Spinal cord (tissue), 9 donors: ENCODE measurements at regions not wholly inside any gene's neighbourhood (a gene's known extent, or its start where the extent isn't known, plus 50 kb on each side); places are given as distances from the start of the nearest gene placed in this dataset.
A peak's percentile ranks its signal among the peaks of the same experiment; 100 is the strongest.

Experiments
- DNase-seq, 6 donors: peaks; one replicate each; pipeline versions ENCODE4 v3.0.0 to v3.0.0-alpha.2; 2013 to 2015; ENCODE audit warnings: low spot score in 6 of 6, low read depth in 4 of 6
- H3K27ac ChIP-seq: one replicate; pipeline ENCODE4 v1.5.1; 2013; ENCODE audit warnings: low read depth, low read length, control low read depth
- H3K27me3 ChIP-seq: one replicate; pipeline ENCODE4 v1.6.1; 2013; ENCODE audit warnings: low read length; ENCODE audit not compliant: control insufficient read depth, insufficient read depth
- H3K36me3 ChIP-seq: one replicate; pipeline ENCODE4 v1.6.1; 2013; ENCODE audit warnings: low read length; ENCODE audit not compliant: control insufficient read depth, insufficient read depth
- H3K4me1 ChIP-seq: one replicate; pipeline ENCODE4 v1.6.1; 2013; ENCODE audit warnings: low read length; ENCODE audit not compliant: control insufficient read depth, insufficient read depth
- H3K4me3 ChIP-seq: one replicate; pipeline ENCODE4 v1.5.1; 2013; ENCODE audit warnings: low read depth, low read length, control low read depth
- H3K9me3 ChIP-seq: one replicate; pipeline ENCODE4 v1.6.1; 2013; ENCODE audit warnings: low read length; ENCODE audit not compliant: control insufficient read depth, insufficient read depth
- WGBS: methylation state at CpG from one replicate; pipeline ENCODE4 v1.1.5; 2013; ENCODE audit warnings: missing lambda C conversion rate; ENCODE audit not compliant: insufficient coverage; 5-methylcytosine and 5-hydroxymethylcytosine counted together
- donor health status: healthy.

DNA sequence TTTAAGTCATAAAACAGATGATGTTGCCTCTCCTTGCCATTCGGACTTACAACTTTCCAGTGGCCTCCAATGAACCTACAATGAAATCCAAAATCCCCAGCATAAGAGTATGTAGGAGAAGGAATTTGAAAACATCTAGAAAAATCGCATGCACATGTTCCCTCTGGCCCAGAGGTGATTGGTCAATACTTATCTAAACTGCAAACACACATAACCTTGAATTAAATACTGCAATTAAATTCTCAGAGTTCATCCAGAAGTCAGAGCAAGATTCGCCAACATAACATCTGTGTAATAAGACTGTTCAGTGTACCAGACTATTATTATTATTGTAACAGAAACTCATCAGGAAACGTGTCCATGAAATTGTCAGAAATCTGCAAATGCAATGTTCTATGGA lies 82.2 kb upstream of the USP29 start:
- H3K27me3 ChIP-seq, result no peaks in the 10 kb centered on the region
- no peak for DNase-seq
- no peak overlapping the region for H3K4me3 ChIP-seq
- no peaks in the 10 kb centered on the region for H3K36me3 ChIP-seq
- 43% methylated on average over 1 of the region's 4 CpGs for WGBS
- peaks cover 5% of the 10 kb centered on the region for H3K4me1 ChIP-seq
- no peak overlapping the region for H3K27ac ChIP-seq
- H3K9me3 ChIP-seq, result no peaks in the 10 kb centered on the region

DNA sequence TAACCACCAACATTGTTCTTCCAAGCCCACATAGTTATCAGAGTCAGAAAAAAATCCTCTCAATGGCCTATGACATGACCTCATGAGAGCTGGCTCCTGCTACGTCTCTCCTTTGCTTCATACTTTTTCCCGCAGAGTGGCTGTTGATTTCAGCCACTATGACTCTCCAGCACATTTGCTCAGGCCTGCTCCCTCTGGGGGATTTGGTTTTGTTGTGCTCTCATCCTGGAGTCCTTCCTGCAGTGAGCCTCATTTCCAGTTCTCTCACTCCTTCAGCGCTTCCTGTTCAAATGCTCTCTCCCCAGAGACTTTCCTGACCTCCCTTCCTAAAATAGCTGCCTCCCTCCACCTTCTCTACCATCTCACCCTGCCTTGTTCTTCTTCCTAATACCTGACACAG lies 72.0 kb upstream of the USP29 start:
- DNase-seq, result no peak
- H3K9me3 ChIP-seq, result no peaks in the 10 kb centered on the region
- H3K36me3 ChIP-seq, result no peaks in the 10 kb centered on the region
- no peaks in the 10 kb centered on the region for H3K27me3 ChIP-seq
- no peak overlapping the region for H3K27ac ChIP-seq
- WGBS, result 76% methylated on average over 2 of the region's 3 CpGs
- no peak overlapping the region for H3K4me3 ChIP-seq
- peaks cover 6% of the 10 kb centered on the region for H3K4me1 ChIP-seq

DNA sequence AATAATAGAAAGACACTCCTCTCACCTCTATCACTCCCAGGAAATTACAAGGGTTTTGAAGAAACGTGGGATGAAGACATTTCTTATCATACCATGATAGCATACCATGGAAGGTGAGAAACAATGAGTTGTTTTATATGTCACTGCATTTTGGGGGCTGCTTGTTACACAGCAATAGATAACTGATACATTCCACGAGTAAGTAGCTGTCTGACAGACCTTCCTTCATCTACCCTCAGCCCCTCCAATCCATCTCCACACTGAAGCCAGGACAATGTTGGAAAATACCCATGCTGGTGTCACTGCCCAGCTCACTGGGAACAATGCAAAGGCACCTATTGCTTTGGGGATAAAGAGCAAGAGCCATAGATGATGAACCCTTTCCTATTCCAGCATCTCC lies 68.9 kb upstream of the USP29 start:
- no CpG with 5 or more reads among the region's 2 CpGs for WGBS
- Histone ChIP-seq H3K36me3 (no peaks in the 10 kb centered on the region), H3K27ac (no peak overlapping the region), H3K27me3 (no peaks in the 10 kb centered on the region), H3K9me3 (no peaks in the 10 kb centered on the region), H3K4me3 (no peak overlapping the region), H3K4me1 (peaks cover 6% of the 10 kb centered on the region)
- no peak for DNase-seq

DNA sequence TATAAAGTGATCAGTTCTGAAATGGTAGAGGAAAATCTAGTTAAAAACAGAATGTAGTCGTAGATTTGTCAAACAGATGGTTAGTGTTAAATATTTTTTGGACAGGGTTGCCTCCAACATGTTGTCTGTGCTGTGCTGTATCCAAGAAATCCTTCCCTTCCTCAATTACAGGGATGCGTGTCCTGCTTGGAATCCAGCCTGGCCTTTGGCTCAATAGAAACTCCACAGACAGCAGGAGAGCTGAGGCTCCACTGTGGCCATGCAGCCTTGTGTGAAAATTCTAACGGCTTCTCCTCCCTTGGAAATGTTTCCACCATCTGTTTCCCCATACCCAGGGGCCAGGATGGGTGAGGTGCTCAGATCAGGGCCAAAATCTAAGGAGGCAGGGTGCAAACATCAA lies 67.7 kb upstream of the USP29 start:
- H3K4me3 ChIP-seq, result no peak overlapping the region
- no peaks in the 10 kb centered on the region for H3K36me3 ChIP-seq
- no peaks in the 10 kb centered on the region for H3K27me3 ChIP-seq
- H3K9me3 ChIP-seq, result no peaks in the 10 kb centered on the region
- WGBS, result 40% methylated on average over 1 of the region's 3 CpGs
- no peak overlapping the region for H3K27ac ChIP-seq
- peak in 2 of 6 donors; percentile 67 to 95 for DNase-seq
- H3K4me1 ChIP-seq, result peaks cover 8% of the 10 kb centered on the region

DNA sequence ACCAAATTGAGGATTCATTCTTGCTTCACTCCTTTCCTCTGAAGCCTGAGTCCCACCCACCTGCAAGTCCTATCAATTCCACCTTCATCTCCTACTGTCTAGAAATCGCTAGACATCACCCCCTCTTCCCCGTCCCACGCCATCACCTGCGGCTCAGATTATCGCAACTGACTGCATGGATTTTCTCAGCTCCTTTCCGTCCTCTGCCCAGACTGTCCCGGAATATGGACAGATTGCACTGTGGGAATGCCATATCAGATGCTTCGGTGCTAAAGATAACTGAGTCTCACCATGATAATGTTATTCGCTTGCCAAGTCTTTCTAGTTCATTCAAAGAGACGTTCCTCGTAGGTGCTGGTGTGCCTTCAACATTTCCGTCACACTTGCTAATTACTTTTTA lies 66.4 kb upstream of the USP29 start:
- Histone ChIP-seq H3K9me3 (no peaks in the 10 kb centered on the region), H3K27me3 (no peaks in the 10 kb centered on the region), H3K36me3 (no peaks in the 10 kb centered on the region), H3K4me1 (peaks cover 8% of the 10 kb centered on the region), H3K4me3 (no peak overlapping the region), H3K27ac (no peak overlapping the region)
- WGBS, result 83% methylated on average over 11 of the region's 12 CpGs
- DNase-seq, result peak in 1 of 6 donors; percentile 83

GRCh38 chr19:57055956-57056355 lies 63.8 kb upstream of the USP29 start:
- no peak for DNase-seq
- H3K36me3 ChIP-seq, result no peaks in the 10 kb centered on the region
- H3K27me3 ChIP-seq, result no peaks in the 10 kb centered on the region
- no peak overlapping the region for H3K27ac ChIP-seq
- H3K4me3 ChIP-seq, result no peak overlapping the region
- no CpG with 5 or more reads among the region's 5 CpGs for WGBS
- no peaks in the 10 kb centered on the region for H3K9me3 ChIP-seq
- H3K4me1 ChIP-seq, result peaks cover 8% of the 10 kb centered on the region

- Histone ChIP-seq H3K4me3 (no peak overlapping the region), H3K27ac (no peak overlapping the region), H3K4me1 (peaks cover 7% of the 10 kb centered on the region), H3K36me3 (no peaks in the 10 kb centered on the region), H3K27me3 (no peaks in the 10 kb centered on the region), H3K9me3 (no peaks in the 10 kb centered on the region)
- peak in 3 of 6 donors; percentile 30 to 96 (median 47) for DNase-seq
- WGBS, result 46% methylated on average over 13 of the region's 16 CpGs
Measured at GRCh38 chr19:57057036-57057686, 62.6 kb upstream of the USP29 start.

DNA sequence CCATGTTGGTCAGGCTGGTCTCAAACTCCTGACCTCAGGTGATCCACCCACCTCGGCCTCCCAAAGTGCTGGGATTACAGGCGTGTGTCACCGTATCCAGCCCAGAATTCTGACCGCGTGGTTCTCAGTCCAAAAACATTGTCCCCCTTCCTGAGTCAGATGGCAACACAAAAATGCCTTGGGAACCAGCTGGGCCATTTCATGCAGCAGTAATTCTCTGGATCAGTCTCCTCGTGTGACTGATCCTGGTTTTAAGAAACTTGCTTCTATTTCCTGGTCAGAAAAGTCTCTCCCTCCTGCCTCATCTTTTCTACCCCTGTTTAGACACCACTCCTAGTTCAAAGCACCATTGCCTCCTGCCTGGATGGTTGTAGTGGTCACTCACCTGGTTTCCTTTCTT lies 60.9 kb upstream of the USP29 start:
- H3K27ac ChIP-seq, result no peak overlapping the region
- 80% methylated on average over 6 of the region's 6 CpGs for WGBS

DNA sequence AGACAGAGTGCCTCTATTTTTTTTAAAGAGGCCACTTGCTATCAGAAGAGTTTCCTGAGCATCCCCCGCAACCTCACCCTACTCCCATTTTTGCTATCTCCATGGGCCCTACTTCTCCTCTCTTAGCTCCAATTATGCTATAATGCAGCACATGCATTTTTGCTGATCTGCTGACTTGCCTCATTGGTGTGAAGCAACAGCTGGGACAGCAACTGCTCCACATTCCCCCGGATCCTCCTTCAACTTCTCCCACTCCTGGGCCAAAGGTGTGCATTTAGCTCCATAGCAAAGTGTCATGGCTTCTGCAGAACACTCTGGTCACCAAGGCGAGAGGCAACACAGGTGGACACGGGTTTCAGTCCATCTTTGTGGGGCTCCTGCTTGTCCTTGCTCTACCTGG lies 56.7 kb upstream of the USP29 start:
- WGBS, result 88% methylated on average over 4 of the region's 4 CpGs
- DNase-seq, result no peak
- Histone ChIP-seq H3K36me3 (no peaks in the 10 kb centered on the region), H3K4me3 (no peak overlapping the region), H3K27me3 (no peaks in the 10 kb centered on the region), H3K27ac (no peak overlapping the region), H3K4me1 (no peaks in the 10 kb centered on the region), H3K9me3 (no peaks in the 10 kb centered on the region)

More for the DNA sequence above, 60.9 kb upstream of the USP29 start:
- DNase-seq, result no peak
- Histone ChIP-seq H3K9me3 (no peaks in the 10 kb centered on the region), H3K4me1 (peaks cover 3% of the 10 kb centered on the region), H3K4me3 (no peak overlapping the region), H3K36me3 (no peaks in the 10 kb centered on the region), H3K27me3 (no peaks in the 10 kb centered on the region)

DNA sequence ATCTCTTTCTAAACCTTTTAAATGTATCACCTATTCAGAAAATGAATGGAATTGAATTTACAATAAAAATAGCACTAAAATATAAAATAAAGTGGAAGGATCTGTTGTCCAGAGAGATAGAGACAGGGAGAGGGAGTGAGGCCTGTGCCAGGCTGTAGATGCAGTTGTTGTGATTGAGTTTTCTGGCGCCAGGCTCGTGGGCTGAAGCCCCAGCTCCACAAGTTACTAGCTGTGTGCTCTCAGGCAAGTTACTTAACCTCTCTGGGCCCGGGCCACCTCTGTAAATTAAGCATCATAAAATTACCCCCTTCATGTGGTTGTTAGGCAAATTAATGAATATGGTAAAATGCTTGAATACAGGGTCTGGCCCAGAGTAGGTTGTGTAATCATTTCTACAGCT lies 52.3 kb upstream of the USP29 start:
- DNase-seq, result no peak
- Histone ChIP-seq H3K36me3 (no peaks in the 10 kb centered on the region), H3K27me3 (no peaks in the 10 kb centered on the region), H3K9me3 (no peaks in the 10 kb centered on the region), H3K27ac (no peak overlapping the region), H3K4me1 (peaks cover 14% of the 10 kb centered on the region), H3K4me3 (no peak overlapping the region)
- WGBS, result no CpG with 5 or more reads among the region's 3 CpGs
